Lung (tissue), 11 donors: ENCODE measurements at regions not wholly inside any gene's neighbourhood (a gene's known extent, or its start where the extent isn't known, plus 50 kb on each side); places are given as distances from the start of the nearest gene placed in this dataset.

Source experiments
- ATAC-seq: fragments of 200-7000 bp; cut with Tn5 transposase; one replicate; pipeline ENCODE4 v1.9.1; 2020; ENCODE audit warnings: moderate number of reproducible peaks; ENCODE audit not compliant: insufficient read depth, low FRiP score
- DNase-seq, 3 donors: peaks; one replicate each; pipeline ENCODE4 v3.0.0-alpha.2; 2013 to 2017
- H3K27ac ChIP-seq, 2 donors: one replicate each; pipeline ENCODE4 v1.5.1; 2013; ENCODE audit warnings: mild to moderate bottlenecking in 2 of 2, moderate library complexity in 2 of 2, control low read depth in 1 of 2, inconsistent platforms in 1 of 2, low read depth in 1 of 2, low read length in 1 of 2
- H3K27me3 ChIP-seq, 3 donors: one replicate each; pipeline ENCODE4 v1.5.1; 2013; ENCODE audit warnings: low read length in 2 of 3; ENCODE audit not compliant: control insufficient read depth in 3 of 3, insufficient read depth in 3 of 3
- H3K36me3 ChIP-seq, 4 donors: one replicate each; pipeline ENCODE4 v1.5.1; 2013; ENCODE audit warnings: low read length in 4 of 4, mild to moderate bottlenecking in 1 of 4, moderate library complexity in 1 of 4; ENCODE audit not compliant: control insufficient read depth in 4 of 4, insufficient read depth in 4 of 4
- H3K4me1 ChIP-seq, 5 donors: one replicate each; pipeline ENCODE4 v1.5.1; 2013; ENCODE audit warnings: low read length in 5 of 5, mild to moderate bottlenecking in 2 of 5, moderate library complexity in 1 of 5; ENCODE audit not compliant: control insufficient read depth in 5 of 5, insufficient read depth in 5 of 5
- H3K4me3 ChIP-seq: one replicate; pipeline ENCODE4 v1.5.1; 2013; ENCODE audit warnings: mild to moderate bottlenecking, control low read depth, moderate library complexity
- H3K9ac ChIP-seq, 2 donors: one replicate each; pipeline ENCODE4 v1.5.1; 2013; ENCODE audit warnings: low read length in 2 of 2, control low read depth in 1 of 2; ENCODE audit not compliant: insufficient read depth in 1 of 2
- H3K9me3 ChIP-seq, 4 donors: one replicate each; pipeline ENCODE4 v1.5.1; 2013; ENCODE audit warnings: low read length in 3 of 4, mild to moderate bottlenecking in 1 of 4, moderate library complexity in 1 of 4; ENCODE audit not compliant: control insufficient read depth in 4 of 4, insufficient read depth in 3 of 4
- WGBS, 2 donors: extraction: QIAGEN DNeasy Blood & Tissue Kit; methylation state at CpG; one replicate each; pipeline ENCODE4 v1.1.7; 2013; 5-methylcytosine and 5-hydroxymethylcytosine counted together
- TF ChIP-seq, protein P1 (sequence below): IDR thresholded peaks from 2 replicates; pipeline ENCODE4 v1.5.1; 2012; ENCODE audit warnings: mild to moderate bottlenecking; ENCODE audit errors: control extremely low read depth, extremely low read depth
- donor health status: control.
- donor health status: control.
- donor health status: Bipolar disorder and iron deficiency.
- donor health status: healthy.
- donor health status: DM: yes; HTN: yes; CAD: no.

- DNase-seq, result no peak
- H3K4me1 ChIP-seq, result no peaks in the 10 kb centered on the region
- no peaks in the 10 kb centered on the region for H3K36me3 ChIP-seq
- no peak overlapping the region for H3K4me3 ChIP-seq
- ATAC-seq, result no peak
- H3K27me3 ChIP-seq, result no peaks in the 10 kb centered on the region
- peaks cover 0 to 7% (median 2%) of the 10 kb centered on the region in 4 donors for H3K9me3 ChIP-seq
- TF ChIP-seq, protein P1, sequence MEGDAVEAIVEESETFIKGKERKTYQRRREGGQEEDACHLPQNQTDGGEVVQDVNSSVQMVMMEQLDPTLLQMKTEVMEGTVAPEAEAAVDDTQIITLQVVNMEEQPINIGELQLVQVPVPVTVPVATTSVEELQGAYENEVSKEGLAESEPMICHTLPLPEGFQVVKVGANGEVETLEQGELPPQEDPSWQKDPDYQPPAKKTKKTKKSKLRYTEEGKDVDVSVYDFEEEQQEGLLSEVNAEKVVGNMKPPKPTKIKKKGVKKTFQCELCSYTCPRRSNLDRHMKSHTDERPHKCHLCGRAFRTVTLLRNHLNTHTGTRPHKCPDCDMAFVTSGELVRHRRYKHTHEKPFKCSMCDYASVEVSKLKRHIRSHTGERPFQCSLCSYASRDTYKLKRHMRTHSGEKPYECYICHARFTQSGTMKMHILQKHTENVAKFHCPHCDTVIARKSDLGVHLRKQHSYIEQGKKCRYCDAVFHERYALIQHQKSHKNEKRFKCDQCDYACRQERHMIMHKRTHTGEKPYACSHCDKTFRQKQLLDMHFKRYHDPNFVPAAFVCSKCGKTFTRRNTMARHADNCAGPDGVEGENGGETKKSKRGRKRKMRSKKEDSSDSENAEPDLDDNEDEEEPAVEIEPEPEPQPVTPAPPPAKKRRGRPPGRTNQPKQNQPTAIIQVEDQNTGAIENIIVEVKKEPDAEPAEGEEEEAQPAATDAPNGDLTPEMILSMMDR, result no peak
- no peak overlapping the region for H3K9ac ChIP-seq
- no peak overlapping the region for H3K27ac ChIP-seq
- WGBS, 2 donors, result 63 to 83% methylated on average over 3 of the region's 3 CpGs
These were observed 192.0 kb downstream of the OTUD1 start for GRCh38 chr10:23630885-23631284.

- H3K27ac ChIP-seq, result no peak overlapping the region
- H3K36me3 ChIP-seq, result no peaks in the 10 kb centered on the region
- H3K27me3 ChIP-seq, result no peaks in the 10 kb centered on the region
- H3K4me1 ChIP-seq, result no peaks in the 10 kb centered on the region
- TF ChIP-seq, protein P1, result no peak
- H3K9me3 ChIP-seq, result peaks cover 0 to under 1% (median 0%) of the 10 kb centered on the region in 4 donors
- H3K4me3 ChIP-seq, result no peak overlapping the region
- DNase-seq (peak; percentile 13 to 72 (median 51)), ATAC-seq (peak; percentile 62)
- 43 to 59% methylated on average over 4 of the region's 4 CpGs for WGBS, 2 donors
- no peak overlapping the region for H3K9ac ChIP-seq
These were observed 204.4 kb downstream of the OTUD1 start for GRCh38 chr10:23643111-23643780.

DNA sequence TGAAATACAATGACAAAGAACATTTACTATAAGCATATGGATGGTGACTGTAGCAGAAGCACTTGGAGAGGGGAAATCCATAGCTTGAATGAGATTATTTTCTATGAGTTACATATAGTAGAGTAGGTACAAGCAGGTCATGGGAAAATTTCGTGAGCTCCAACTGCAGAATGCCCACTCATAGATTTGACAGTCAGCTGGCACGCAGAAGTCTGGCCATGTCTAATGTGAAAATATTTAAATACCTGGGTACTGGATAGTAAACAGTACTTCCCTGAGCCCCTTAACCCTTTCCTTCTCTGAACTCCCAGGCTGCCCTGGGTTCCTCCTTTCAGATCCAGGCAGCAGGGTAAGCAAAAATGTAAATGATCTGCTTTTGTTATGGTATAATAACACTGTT lies 209.7 kb downstream of the OTUD1 start:
- Histone ChIP-seq H3K4me1 (no peaks in the 10 kb centered on the region), H3K9ac (no peak overlapping the region), H3K36me3 (no peaks in the 10 kb centered on the region), H3K4me3 (no peak overlapping the region), H3K9me3 (no peaks in the 10 kb centered on the region), H3K27ac (no peak overlapping the region), H3K27me3 (no peaks in the 10 kb centered on the region)
- DNase-seq (no peak), ATAC-seq (no peak)
- WGBS, 2 donors, result 63 to 81% methylated on average over 2 of the region's 2 CpGs
- TF ChIP-seq, protein P1, result no peak

- ATAC-seq (no peak), DNase-seq (peak in 2 of 3 donors; percentile 9 to 20)
- Histone ChIP-seq H3K27me3 (no peaks in the 10 kb centered on the region), H3K36me3 (no peaks in the 10 kb centered on the region), H3K4me1 (no peaks in the 10 kb centered on the region), H3K4me3 (no peak overlapping the region), H3K9me3 (peaks cover 0 to 2% (median 0%) of the 10 kb centered on the region in 4 donors), H3K27ac (no peak overlapping the region), H3K9ac (no peak overlapping the region)
- TF ChIP-seq, protein P1, result no peak
These were observed 217.9 kb downstream of the OTUD1 start for GRCh38 chr10:23656735-23657134.
